ENCODE measurements at regions not wholly inside any gene's neighbourhood (a gene's known extent, or its start where the extent isn't known, plus 50 kb on each side); places are given as distances from the start of the nearest gene placed in this dataset.

- DNase-seq, result no peak
Observed at GRCh38 chr1:68973459-68974244, 476.8 kb upstream of the DEPDC1 start.

DNA sequence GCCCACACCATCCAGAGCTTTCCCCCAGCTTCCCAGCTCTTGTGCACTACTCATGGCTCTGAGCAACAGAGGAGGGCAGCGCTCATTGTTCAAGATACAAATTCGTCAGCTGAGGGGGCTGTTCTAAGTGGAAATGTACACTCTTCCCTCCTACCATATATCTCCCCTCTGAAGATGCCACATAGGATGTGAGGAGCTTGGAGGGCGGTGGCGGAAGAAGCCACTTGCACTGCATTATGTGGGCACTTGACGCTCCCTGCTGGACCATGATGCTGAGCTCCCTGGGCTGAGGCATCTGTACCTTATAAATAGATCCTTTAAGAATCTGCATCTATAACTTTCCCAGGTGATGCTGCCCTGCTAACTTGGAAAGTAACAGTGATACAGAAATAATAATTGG, 477.6 kb upstream of the DEPDC1 start:
- DNase-seq, result no peak

- DNase-seq, result no peak
Observed at GRCh38 chr1:68975212-68975933, 478.5 kb upstream of the DEPDC1 start.

- DNase-seq, result no peak
Observed at GRCh38 chr1:68976916-68977610, 480.2 kb upstream of the DEPDC1 start.

DNA sequence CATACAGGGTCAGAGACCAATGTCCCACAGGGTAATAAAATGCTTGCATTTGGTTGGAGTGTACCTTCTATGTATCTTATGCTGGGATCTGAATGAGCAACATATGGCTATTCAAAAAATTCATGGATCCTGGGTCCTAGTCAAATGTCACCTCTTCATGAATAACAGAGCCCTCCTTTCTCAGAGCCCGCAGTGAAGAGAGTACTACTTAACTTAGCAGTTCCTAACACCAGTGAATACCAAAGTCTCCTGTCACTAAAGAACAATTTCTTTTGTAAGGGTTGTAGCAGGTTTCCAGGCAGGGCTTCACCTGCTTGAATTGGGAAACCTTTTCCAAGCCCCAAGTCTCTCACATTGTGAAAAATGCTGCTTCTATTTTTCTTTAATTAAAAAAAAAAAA, 483.0 kb upstream of the DEPDC1 start:
- DNase-seq, result no peak

GRCh38 chr1:68984289-68984688, 487.4 kb upstream of the DEPDC1 start:
- no peak for DNase-seq

DNA sequence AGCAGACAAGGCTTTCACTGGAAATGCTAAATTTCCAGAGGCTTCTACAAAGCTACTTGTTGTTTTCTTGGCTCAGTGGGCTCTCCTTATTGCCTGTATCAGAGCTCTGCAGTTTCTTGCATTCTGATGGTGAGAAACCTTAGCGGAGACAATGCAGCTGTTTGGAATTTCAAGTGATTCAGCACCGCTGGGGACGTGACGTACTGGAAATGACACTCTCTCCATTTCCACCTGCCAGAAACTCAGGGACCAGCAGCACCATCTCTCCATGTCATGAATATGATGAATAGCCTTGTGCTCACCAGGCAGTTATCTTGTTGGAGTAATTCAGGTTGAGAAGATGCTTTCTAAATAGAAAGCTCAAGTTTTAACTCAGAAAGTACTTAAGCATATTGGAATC, 497.2 kb upstream of the DEPDC1 start:
- DNase-seq, result no peak

DNA sequence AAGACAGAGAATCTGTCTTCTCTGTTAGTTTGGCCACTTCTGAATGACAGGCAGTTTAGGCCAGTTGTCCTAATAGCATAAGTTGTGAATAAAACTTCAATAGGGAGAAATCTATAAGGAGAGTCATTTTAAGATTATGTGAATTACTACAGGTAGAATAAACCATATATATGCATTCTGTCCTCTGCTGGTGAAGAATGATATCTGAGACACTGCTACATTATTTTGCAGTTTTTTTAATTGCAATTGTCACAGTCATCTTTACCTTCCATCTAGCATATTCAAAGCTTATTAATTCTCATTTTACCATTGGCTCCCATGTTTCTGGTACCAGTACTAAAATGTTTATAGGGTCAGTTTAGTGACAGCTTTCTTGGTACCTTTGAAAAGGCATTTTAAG, 519.6 kb upstream of the DEPDC1 start:
- no peak for DNase-seq

GRCh38 chr1:69029649-69030048, 532.8 kb upstream of the DEPDC1 start:
- DNase-seq, result no peak

DNA sequence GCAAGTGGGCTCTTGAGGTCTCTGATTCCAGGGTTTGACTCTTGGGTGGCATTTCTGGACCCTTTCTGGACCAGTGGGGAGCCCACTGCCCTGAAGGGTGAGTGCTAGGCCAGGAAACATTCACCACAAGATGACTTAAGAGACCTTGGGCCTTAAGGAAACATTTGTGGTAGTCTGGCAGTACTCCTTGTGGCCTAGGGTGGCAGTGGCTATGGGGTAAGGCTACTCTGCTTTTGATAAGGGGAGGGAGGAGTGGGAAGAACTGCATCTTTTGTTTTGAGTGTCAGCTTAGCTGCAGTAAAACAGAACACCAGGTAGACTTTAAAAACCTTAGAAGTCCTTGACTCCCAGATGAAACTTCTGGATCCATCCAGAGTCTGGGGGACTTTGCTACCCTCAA, 529.3 kb upstream of the LRRC7 start:
- no peak for DNase-seq

DNA sequence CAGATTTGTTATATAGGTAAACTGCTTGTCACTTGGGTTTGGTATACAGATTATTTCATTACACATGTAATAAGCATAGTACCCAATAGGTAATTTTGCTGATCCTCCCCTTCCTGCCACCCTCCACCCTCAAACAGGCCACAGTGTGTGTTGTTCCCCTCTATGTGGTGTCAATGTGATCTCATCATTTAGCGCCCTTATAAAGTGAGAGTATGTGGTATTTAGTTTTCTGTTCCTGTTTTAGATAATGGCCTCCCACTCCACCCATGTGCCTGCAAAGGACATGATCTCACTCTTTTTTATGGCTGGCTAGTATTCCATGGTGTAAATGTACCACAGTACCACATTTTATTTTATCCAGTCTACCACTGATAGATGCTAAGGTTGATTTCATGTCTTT, 522.1 kb upstream of the LRRC7 start:
- no peak for DNase-seq

GRCh38 chr1:69055194-69055593, 512.5 kb upstream of the LRRC7 start:
- no peak for DNase-seq

GRCh38 chr1:69058454-69058853, 509.3 kb upstream of the LRRC7 start:
- no peak for DNase-seq

DNA sequence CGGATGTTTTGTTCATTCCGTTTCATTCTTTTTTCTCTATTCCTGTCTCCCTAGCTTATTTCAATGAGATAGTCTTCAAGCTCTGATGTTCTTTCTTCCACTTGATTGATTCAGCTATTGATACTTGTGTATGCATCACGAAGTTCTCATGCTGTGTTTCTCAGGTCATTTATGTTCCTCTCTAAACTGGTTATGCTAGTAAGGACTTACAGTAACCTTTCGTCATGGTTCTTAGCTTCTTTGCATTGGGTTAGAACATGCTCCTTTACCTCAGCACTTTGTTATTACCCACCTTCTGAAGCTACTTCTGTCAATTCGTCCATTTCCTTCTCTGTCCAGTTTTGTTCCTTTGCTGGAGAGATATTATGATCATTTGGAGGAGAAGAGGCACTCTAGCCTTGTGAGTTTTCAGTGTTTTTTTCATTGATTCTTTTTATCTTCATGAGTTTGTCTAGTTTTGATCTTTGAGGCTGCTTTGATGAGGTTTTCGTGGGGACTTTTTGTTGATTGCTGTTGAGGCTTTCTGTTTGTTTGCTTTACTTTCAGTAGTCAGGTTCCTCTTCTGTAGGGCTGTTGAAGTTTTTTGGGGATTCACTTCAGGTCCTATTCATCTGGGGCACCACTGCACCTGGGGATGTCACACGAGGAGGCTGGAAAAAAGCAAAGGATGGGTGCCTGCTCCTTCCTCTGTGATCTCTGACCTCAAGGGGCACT, 496.9 kb upstream of the LRRC7 start:
- DNase-seq, result no peak

GRCh38 chr1:69073176-69073575, 494.5 kb upstream of the LRRC7 start:
- DNase-seq, result no peak

DNA sequence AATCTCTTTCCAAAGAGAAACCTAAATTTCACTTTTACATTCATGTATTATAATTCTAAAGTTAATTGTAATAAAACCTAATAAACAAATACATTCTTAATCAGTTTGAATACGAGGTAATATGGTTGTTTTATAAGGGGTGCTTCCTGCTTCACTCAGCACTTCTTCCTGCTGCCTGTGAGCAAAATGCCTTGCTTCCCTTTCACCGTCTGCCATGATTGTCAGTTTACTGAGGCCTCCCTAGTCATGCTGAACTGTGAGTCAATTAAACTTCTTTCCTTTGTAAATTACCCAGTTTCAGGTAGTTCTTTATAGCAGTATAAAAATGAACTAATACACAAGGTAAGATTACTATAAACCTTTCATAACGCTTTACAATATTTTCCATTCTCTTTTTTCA, 491.1 kb upstream of the LRRC7 start:
- no peak for DNase-seq

DNA sequence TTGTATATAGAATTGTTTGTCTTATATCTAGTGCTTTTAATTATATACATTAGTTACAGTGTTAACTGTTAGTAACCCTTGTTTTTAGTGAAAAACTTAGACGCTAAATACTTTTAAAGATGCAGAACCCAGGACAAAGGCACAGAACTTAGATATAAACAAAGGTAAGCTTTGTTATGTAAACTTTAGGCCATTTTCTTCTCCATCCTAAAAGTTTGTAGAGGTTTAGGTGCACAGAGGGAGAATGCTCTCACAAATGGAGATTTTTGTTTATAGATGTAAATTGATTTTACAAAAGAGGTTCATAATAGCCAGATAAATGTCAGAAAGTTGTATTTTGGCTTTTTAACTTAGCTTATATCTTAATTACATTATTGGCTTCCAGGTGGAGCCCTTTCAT, 490.5 kb upstream of the LRRC7 start:
- no peak for DNase-seq

- DNase-seq, result no peak
Observed at GRCh38 chr1:69077633-69078032, 490.1 kb upstream of the LRRC7 start.

- no peak for DNase-seq
Observed at GRCh38 chr1:69081668-69082067, 486.1 kb upstream of the LRRC7 start.

DNA sequence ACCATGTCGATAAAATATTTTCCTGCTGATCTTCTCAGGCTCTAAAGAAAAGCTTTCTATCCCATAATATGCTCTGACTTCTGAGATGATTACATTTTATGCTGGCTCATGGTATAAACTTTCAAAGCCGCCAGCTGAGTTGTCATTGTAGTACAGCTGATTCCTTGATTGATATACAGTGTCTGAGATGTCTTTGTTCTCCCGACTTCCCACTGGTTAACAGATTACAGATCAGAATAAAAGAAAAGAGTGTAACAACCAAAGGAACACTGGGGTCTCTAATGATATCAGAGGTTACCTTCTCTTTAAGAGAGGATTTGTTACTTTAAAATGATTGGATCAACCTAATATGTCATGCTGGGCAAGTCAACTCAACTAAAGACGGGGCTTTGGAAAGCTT, 485.4 kb upstream of the LRRC7 start:
- DNase-seq, result no peak

GRCh38 chr1:69086148-69086547, 481.6 kb upstream of the LRRC7 start:
- no peak for DNase-seq

GRCh38 chr1:69088571-69088970, 479.2 kb upstream of the LRRC7 start:
- DNase-seq, result no peak

DNA sequence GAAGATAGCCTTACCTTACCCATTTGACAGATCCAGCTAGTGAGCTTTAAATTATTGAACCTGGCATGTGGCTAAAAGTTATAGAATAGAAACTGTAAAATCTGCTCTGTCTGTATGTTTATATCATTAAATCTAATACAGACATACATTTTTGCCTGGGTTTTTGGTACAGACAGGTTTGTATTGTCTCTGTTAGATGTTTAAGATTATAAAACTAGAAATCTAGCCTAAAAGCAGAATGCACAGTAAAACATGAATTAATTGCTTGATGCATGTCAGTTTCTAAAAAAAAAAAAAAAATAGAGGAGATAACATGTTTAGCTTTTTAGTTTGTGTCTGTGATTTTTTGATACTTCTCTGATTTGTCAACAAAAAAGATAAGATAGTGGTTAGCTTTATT, 477.6 kb upstream of the LRRC7 start:
- no peak for DNase-seq

Measured in right forelimb (tissue), 1 donor.